IMR-90 (cell line): ENCODE measurements at regions not wholly inside any gene's neighbourhood (a gene's known extent, or its start where the extent isn't known, plus 50 kb on each side); places are given as distances from the start of the nearest gene placed in this dataset.

Experiments
- ATAC-seq: fragments of 200-7000 bp; cut with Tn5 transposase; 2 replicates; pipeline ENCODE4 v1.9.1; 2020; ENCODE audit warnings: low read depth, mild to moderate bottlenecking, moderate library complexity
- BruUV-seq: library from RNA; stranded (reverse); fragments of 400-500 nt; replicated peaks from 2 replicates; lab custom pipeline; 2021; lab: Mats Ljungman, UMichigan
- CTCF ChIA-PET: fragments of 300-600 bp; formaldehyde crosslinking; extraction: SDS; loops from one replicate; lab custom pipeline; 2021; ENCODE audit warnings: antibody characterized with exemption; lab: Yijun Ruan, JAX
- POLR2A ChIA-PET: fragments of 300-600 bp; sonication (Branson Sonifier 250); formaldehyde crosslinking; loops from one replicate; lab custom pipeline; 2022; ENCODE audit warnings: antibody characterized with exemption; ENCODE audit not compliant: unreplicated experiment; lab: Charles Lee
- DNase-seq: peaks from one replicate; pipeline ENCODE4 v3.0.0; 2013
- H2AFZ ChIP-seq: replicated peaks from 2 replicates; pipeline ENCODE3; 2013; ENCODE audit warnings: low read length, mild to moderate bottlenecking; ENCODE audit not compliant: poor library complexity
- H2AK5ac ChIP-seq: 2 replicates; pipeline ENCODE4 v1.6.1; 2013; ENCODE audit warnings: low read depth, low read length, inconsistent platforms
- H2AK9ac ChIP-seq: replicated peaks from 2 replicates; pipeline ENCODE3; 2013; ENCODE audit warnings: mild to moderate bottlenecking, low read depth, low read length, moderate library complexity; ENCODE audit not compliant: poor library complexity
- H2BK120ac ChIP-seq: 2 replicates; pipeline ENCODE4 v1.6.1; 2013; ENCODE audit warnings: low read depth, low read length, inconsistent platforms
- H2BK15ac ChIP-seq: 3 replicates; pipeline ENCODE4 v1.6.1; 2013; ENCODE audit warnings: low read depth, low read length, inconsistent platforms
- H2BK20ac ChIP-seq: 2 replicates; pipeline ENCODE4 v1.6.1; 2013; ENCODE audit warnings: low read depth, mild to moderate bottlenecking, inconsistent platforms, low read length, moderate library complexity
- H2BK5ac ChIP-seq: 2 replicates; pipeline ENCODE4 v1.6.1; 2013; ENCODE audit warnings: mild to moderate bottlenecking, low read depth, low read length, inconsistent platforms; ENCODE audit not compliant: poor library complexity, severe bottlenecking
- H3K14ac ChIP-seq: replicated peaks from 2 replicates; pipeline ENCODE4 v1.6.1; 2013; ENCODE audit warnings: low read depth, low read length, inconsistent platforms
- H3K18ac ChIP-seq: 2 replicates; pipeline ENCODE4 v1.6.1; 2013; ENCODE audit warnings: low read depth, low read length, control low read depth
- H3K23ac ChIP-seq: 2 replicates; pipeline ENCODE4 v1.6.1; 2013; ENCODE audit warnings: low read depth, low read length, inconsistent platforms
- H3K27ac ChIP-seq: 2 replicates; pipeline ENCODE4 v1.5.1; 2013; ENCODE audit warnings: mild to moderate bottlenecking, control low read depth, low read length; ENCODE audit not compliant: insufficient read depth
- H3K27me3 ChIP-seq: 2 replicates; pipeline ENCODE4 v1.6.1; 2013; ENCODE audit warnings: low read length; ENCODE audit not compliant: control insufficient read depth, insufficient read depth
- H3K36me3 ChIP-seq: 2 replicates; pipeline ENCODE4 v1.6.1; 2013; ENCODE audit warnings: low read length, mixed read lengths; ENCODE audit not compliant: control insufficient read depth, insufficient read depth
- H3K4ac ChIP-seq: 2 replicates; pipeline ENCODE4 v1.6.1; 2013; ENCODE audit warnings: low read depth, low read length, inconsistent platforms
- H3K4me1 ChIP-seq: 2 replicates; pipeline ENCODE4 v1.6.1; 2013; ENCODE audit warnings: low read length, mixed read lengths; ENCODE audit not compliant: control insufficient read depth, insufficient read depth
- H3K4me2 ChIP-seq: 2 replicates; pipeline ENCODE4 v1.6.1; 2013; ENCODE audit warnings: low read depth, mild to moderate bottlenecking, control low read depth, low read length, moderate library complexity
- H3K4me3 ChIP-seq: 2 replicates; pipeline ENCODE4 v1.5.1; 2013; ENCODE audit warnings: low read depth, mild to moderate bottlenecking, control low read depth, low read length, moderate library complexity; ENCODE audit not compliant: insufficient read depth
- H3K56ac ChIP-seq: 2 replicates; pipeline ENCODE4 v1.6.1; 2013; ENCODE audit warnings: low read length, inconsistent platforms; ENCODE audit not compliant: insufficient read depth; ENCODE audit errors: extremely low read depth
- H3K79me1 ChIP-seq, 2 experiments: 2 replicates each; pipeline ENCODE4 v1.6.1; 2013; ENCODE audit warnings: low read length in 2 of 2, inconsistent platforms in 1 of 2, low read depth in 1 of 2
- H3K9ac ChIP-seq: 2 replicates; pipeline ENCODE4 v1.6.1; 2013; ENCODE audit warnings: low read depth, low read length, control low read depth
- H3K9me1 ChIP-seq: 2 replicates; pipeline ENCODE4 v1.6.1; 2013; ENCODE audit warnings: low read length, inconsistent platforms; ENCODE audit not compliant: insufficient read depth
- H3K9me3 ChIP-seq: 2 replicates; pipeline ENCODE4 v1.6.1; 2013; ENCODE audit warnings: low read length; ENCODE audit not compliant: control insufficient read depth, insufficient read depth
- H4K20me1 ChIP-seq: 2 replicates; pipeline ENCODE4 v1.6.1; 2013; ENCODE audit warnings: low read length, inconsistent platforms; ENCODE audit not compliant: insufficient read depth
- H4K5ac ChIP-seq: 2 replicates; pipeline ENCODE4 v1.6.1; 2013; ENCODE audit warnings: mild to moderate bottlenecking, low read depth, low read length, control low read depth
- H4K8ac ChIP-seq, 2 experiments: 2 replicates each; pipeline ENCODE4 v1.6.1; 2013; ENCODE audit warnings: low read depth in 2 of 2, low read length in 2 of 2, control low read depth in 1 of 2, inconsistent platforms in 1 of 2
- H4K91ac ChIP-seq: 2 replicates; pipeline ENCODE4 v1.6.1; 2013; ENCODE audit warnings: low read depth, low read length, inconsistent platforms; ENCODE audit not compliant: insufficient read depth
- BHLHE40 ChIP-seq: fragments of 150-350 bp; IDR thresholded peaks from 2 replicates; pipeline ENCODE4 v1.6.1; 2016; ENCODE audit warnings: mild to moderate bottlenecking, low read depth, low read length
- CHD1 ChIP-seq: IDR thresholded peaks from 2 replicates; pipeline ENCODE4 v1.6.1; 2012; ENCODE audit warnings: low read depth, low read length, improper control_type of control experiment
- CTCF ChIP-seq: conservative IDR thresholded peaks from 2 replicates; pipeline ENCODE4 v1.5.1; 2012; ENCODE audit warnings: mild to moderate bottlenecking, low read depth, low read length, improper control_type of control experiment
- ELK1 ChIP-seq: fragments of 150-350 bp; IDR thresholded peaks from 2 replicates; pipeline ENCODE4 v1.6.1; 2016; ENCODE audit warnings: low read depth, mild to moderate bottlenecking, low read length, moderate library complexity, borderline replicate concordance
- FOS ChIP-seq: fragments of 150-350 bp; IDR thresholded peaks from 2 replicates; pipeline ENCODE4 v1.6.1; 2016; ENCODE audit warnings: low read depth, low read length
- MAFK ChIP-seq: IDR thresholded peaks from 2 replicates; pipeline ENCODE4 v1.6.1; 2012; ENCODE audit warnings: low read depth, low read length, improper control_type of control experiment
- POLR2A ChIP-seq: IDR thresholded peaks from 2 replicates; pipeline ENCODE4 v1.6.1; 2012; ENCODE audit warnings: mild to moderate bottlenecking, low read depth, low read length
- RCOR1 ChIP-seq: IDR thresholded peaks from 2 replicates; pipeline ENCODE4 v1.6.1; 2012; ENCODE audit warnings: mild to moderate bottlenecking, low read length, improper control_type of control experiment; ENCODE audit not compliant: insufficient replicate concordance
- RFX5 ChIP-seq: IDR thresholded peaks from 2 replicates; pipeline ENCODE4 v1.8.0; 2012; ENCODE audit warnings: low read depth, mild to moderate bottlenecking, low read length, moderate library complexity
- SMC3 ChIP-seq: fragments of 150-350 bp; IDR thresholded peaks from 2 replicates; pipeline ENCODE4 v1.6.1; 2016; ENCODE audit warnings: low read depth, mild to moderate bottlenecking, antibody characterized with exemption, low read length, moderate library complexity
- WGBS, 2 experiments: methylation state at CpG; one replicate each; pipeline versions ENCODE4 v1.1.5 to v1.1.7; 2013; ENCODE audit warnings: missing lambda C conversion rate in 2 of 2; ENCODE audit not compliant: insufficient read length in 1 of 2; ENCODE audit errors: extremely low coverage in 2 of 2; 5-methylcytosine and 5-hydroxymethylcytosine counted together
- dilution Hi-C: fragments of 300-500 bp; cut with HindIII; formaldehyde crosslinking; loops from one replicate; pipeline ENCODE4 v1.14.3; 2018; ENCODE audit warnings: low sequenced_read_pairs; ENCODE audit not compliant: unreplicated experiment
- in situ Hi-C: fragments of 300-500 bp; cut with MboI; formaldehyde crosslinking; loops from 3 replicates; pipeline ENCODE4 v1.14.3; 2019; ENCODE audit warnings: low sequenced_read_pairs, inconsistent platforms, mixed read lengths
- intact Hi-C: fragments of 100-400 bp; cut with micrococcal nuclease; formaldehyde crosslinking; loops from 2 replicates; pipeline ENCODE4 v1.10.0; 2022

DNA sequence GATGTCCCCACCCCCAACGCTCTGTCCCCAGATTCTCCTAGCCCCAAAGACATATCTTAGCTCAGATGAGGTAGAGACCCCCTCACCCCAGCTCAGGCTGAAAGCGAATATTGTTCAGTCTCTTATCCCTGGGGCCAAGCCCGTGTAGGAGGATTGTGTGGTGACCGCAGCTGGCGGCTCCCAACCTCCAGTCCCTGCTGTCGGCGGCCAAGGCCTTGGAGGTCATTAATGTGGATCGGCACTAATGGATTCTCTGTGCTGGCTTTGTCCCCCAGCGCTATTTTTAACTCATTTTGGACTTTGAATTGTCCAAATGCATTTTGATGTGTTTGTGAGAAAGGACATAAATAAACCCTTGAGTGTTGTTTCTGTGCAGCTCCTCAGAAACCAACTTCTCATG is 124.2 kb downstream of the UQCRFS1 start:
- POLR2A ChIA-PET: no interaction called here
- no TSS peak for BruUV-seq

More for the DNA sequence above, 124.2 kb downstream of the UQCRFS1 start:
- Histone ChIP-seq H4K5ac (no peak overlapping the region), H4K20me1 (no peaks in the 10 kb centered on the region), H4K8ac (no peak overlapping the region), H3K9me3 (peaks cover 2% of the 10 kb centered on the region), H3K36me3 (no peaks in the 10 kb centered on the region), H2AFZ (no peak overlapping the region), H2BK15ac (no peak overlapping the region), H3K27me3 (no peaks in the 10 kb centered on the region), H3K79me1 (no peaks in the 10 kb centered on the region), H3K4ac (no peak overlapping the region), H2BK20ac (no peak overlapping the region), H3K27ac (no peak overlapping the region), H3K4me1 (no peaks in the 10 kb centered on the region), H3K23ac (no peak overlapping the region), H3K4me3 (no peak overlapping the region), H3K9ac (no peak overlapping the region), H2AK5ac (no peak overlapping the region), H3K4me2 (no peak overlapping the region), H3K56ac (no peak overlapping the region), H3K18ac (no peak overlapping the region), H3K9me1 (no peaks in the 10 kb centered on the region), H4K91ac (no peak overlapping the region), H2BK5ac (no peak overlapping the region), H2AK9ac (no peak overlapping the region), H3K14ac (no peak overlapping the region), H2BK120ac (no peak overlapping the region)
- in situ Hi-C loops: no loop called here
- intact Hi-C loops: no loop called here
- ATAC-seq (no peak), DNase-seq (no peak)
- TF ChIP-seq ELK1: no peak
- TF ChIP-seq MAFK: no peak
- TF ChIP-seq POLR2A: no peak
- TF ChIP-seq CHD1: no peak
- no peak for TF ChIP-seq CTCF
- TF ChIP-seq BHLHE40: no peak
- no peak for TF ChIP-seq RCOR1
- TF ChIP-seq SMC3: no peak
- no peak for TF ChIP-seq FOS
- no peak for TF ChIP-seq RFX5
- CTCF ChIA-PET: no interaction called here
- dilution Hi-C loops: no loop called here
- WGBS, 2 experiments: no CpG with 5 or more reads among the region's 9 CpGs
